CD4-positive, alpha-beta T cell treated with Interleukin-1 beta for 1 hour (primary cell): ENCODE measurements at regions not wholly inside any gene's neighbourhood (a gene's known extent, or its start where the extent isn't known, plus 50 kb on each side); places are given as distances from the start of the nearest gene placed in this dataset.
"Not testable (repeated sequence)": the region's sequence is repeated elsewhere in the genome, so short reads cannot be mapped to it uniquely, and the experiment has no call there.

ENCODE experiments used
- DNase-seq, 2 donors: peaks; one replicate each; pipeline ENCODE4 v3.0.0-alpha.2; 2020 to 2022

GRCh38 chr14:30072454-30072853 lies 144.8 kb upstream of the PRKD1 start:
- not testable (repeated sequence) for DNase-seq

DNA sequence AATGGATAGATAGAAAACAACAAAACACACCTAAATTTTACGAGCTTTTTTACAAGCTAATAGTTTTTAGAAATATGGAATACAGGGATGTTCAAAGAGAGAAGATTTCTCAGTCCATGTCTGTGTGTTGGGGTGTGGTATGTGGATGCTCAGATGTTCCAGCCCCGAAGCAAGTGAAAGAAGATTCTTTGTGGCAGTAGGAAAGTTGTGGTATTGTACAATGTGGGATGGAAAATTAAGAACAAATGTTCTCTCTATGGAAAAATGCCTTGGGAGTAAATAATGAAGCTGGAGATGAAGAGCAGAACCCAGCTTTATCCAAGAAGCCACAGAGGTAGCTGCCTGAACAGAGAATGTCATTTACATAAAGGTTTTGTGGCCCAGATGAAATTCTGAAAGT lies 150.3 kb upstream of the PRKD1 start:
- DNase-seq, result no peak

GRCh38 chr14:30078811-30079402 lies 151.3 kb upstream of the PRKD1 start:
- DNase-seq, result no peak

DNA sequence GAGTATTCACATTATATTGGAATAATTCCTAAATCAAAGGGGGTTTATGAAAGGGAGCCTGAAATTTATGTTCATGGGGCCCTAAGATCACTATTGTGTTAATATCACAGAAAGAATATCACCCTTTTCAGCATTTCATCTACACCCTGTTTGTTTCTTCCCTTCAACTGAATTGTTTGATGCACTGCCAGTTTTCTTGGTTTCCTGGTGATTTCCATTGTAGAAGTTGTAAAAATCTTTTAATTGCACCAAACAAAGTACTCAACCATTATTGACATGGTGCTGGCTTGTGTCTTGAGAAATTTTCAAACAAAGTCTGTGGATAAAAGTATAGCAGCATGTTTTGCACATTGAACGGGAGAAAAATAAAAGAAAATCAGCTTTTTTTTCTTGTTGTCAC lies 154.8 kb upstream of the PRKD1 start:
- no peak for DNase-seq

- DNase-seq, result no peak
Measured at GRCh38 chr14:30084811-30085210, 157.2 kb upstream of the PRKD1 start.

- DNase-seq, result no peak
Measured at GRCh38 chr14:30085943-30086342, 158.3 kb upstream of the PRKD1 start.

GRCh38 chr14:30088620-30089019 lies 161.0 kb upstream of the PRKD1 start:
- DNase-seq, result no peak

DNA sequence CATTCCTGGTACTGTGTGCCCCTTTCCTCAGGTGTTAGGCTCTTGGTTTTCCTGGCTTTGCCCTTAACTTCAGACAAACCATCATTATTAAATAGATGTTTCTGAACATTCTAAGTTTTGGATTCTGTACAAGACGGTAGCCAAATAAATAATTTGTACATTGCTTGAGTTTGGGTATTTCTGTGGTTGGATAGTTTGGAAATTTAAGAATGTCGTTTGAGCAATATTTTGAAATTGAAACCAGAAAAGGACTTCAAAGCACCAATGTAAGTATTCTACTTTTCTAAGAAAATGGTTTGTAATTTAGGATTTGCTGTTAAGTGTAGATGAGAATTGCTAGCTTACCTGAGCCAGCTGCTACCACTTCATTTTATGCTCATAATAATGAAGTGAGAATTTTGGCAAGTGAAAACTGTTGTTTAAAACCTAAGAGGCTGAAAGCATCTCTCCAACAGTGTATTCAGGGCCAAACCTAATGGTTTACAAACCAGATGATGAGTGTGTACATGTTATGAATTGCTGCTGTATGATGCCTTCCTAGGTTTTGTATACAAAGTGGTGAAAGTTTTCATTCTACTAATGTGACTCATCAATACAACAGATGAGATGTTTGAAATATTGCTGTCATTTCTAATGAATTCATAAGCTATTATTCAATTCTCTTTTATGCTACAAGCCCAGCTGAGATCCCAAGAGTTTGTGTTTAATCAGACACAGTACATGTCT lies 181.5 kb upstream of the PRKD1 start:
- DNase-seq, result no peak

DNA sequence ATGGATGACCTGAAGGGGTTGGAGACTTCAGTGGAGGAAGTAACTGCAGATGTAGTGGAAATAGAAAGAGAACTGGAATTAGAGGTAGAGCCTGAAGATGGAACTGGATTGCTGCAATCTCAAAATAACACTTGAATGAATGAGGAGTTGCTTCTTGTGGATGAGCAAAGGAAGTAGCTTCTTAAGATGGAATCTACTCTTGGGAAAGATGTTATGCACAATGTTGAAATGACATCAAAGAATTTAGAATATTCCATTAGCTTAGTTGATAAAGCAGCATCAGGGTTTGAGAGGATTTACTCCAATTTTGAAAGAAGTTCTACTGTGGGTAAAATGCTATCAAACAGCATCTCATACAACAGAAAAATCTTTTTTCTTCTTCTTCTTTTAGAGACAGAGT lies 186.4 kb upstream of the PRKD1 start:
- no peak for DNase-seq

DNA sequence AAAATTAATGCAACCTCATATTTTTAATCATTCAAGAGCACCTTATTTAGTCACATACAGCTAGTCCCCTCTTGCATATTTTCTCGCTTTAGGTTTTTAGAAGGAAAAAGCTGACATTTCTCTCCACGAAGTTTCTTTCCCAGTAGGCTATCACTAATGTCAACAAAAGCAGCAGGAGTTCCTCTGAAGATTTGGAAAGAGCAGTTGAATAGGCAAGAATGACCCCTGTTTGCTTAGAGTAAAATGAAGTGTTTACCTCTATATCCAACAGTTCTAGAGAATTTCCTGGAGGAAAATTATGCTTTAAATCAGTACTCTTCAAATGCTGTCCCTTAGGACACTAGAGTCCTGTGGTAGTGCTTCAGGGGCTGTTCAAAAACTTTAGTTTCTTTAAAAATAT lies 188.1 kb upstream of the PRKD1 start:
- DNase-seq, result no peak

DNA sequence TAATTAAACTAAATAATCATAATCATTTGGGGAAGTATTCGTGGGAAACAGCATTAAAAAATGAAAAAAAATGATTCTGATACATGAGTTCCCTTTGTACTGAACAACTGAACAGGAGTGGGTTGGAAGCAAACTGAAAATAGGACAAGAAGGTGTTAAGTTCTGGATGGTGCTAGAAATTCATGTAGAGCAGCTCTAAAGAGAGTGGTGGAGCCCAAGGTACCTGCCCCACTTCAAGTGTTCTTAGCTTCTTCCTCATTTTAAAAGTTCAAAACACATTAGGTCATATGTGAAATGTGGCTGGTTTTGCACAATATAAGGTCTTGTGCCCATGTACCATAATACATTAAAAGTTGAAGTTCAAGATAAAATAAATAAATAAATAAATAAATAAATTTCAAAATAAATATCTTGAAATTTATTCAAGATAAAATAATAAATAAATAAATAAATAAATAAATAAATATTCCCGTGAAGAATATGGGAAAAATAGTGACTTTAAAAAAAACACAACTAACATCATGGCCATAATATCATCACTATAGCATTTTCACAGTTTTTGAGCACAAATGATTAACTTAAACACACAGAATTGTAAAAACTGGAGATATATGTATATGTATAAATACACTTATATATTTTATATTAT lies 191.5 kb upstream of the PRKD1 start:
- DNase-seq, result no peak

DNA sequence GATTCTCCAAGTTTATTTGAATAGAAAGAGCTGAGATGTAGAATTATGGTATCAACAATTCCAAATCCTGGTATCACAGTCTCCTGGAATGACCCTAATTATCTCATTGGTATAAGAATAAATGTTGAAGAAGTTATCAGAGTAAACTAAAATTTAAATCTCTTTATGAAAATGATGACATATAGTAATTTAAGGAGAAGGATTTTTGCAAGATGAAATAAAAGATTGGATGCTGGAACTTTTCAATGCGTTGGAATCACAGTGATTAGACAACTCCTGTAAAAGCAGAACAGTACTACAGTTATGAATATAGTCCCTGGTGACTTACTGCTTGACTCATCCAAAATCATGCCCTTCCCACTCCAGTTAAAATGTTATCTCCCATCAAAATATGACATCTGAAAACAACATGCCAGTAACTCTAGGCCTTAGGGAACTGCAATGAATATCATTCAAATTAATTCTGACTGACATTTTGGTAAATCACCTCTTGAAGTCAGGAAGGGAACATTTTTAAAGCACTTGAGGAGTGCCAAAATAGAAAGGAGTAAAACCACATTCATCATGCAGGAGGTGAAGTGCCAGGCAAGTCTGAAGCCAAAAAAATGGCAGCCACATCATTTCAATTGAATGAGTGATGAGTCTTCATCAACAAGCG lies 197.8 kb upstream of the PRKD1 start:
- no peak for DNase-seq

- no peak for DNase-seq
Measured at GRCh38 chr14:30129807-30130206, 202.2 kb upstream of the PRKD1 start.

DNA sequence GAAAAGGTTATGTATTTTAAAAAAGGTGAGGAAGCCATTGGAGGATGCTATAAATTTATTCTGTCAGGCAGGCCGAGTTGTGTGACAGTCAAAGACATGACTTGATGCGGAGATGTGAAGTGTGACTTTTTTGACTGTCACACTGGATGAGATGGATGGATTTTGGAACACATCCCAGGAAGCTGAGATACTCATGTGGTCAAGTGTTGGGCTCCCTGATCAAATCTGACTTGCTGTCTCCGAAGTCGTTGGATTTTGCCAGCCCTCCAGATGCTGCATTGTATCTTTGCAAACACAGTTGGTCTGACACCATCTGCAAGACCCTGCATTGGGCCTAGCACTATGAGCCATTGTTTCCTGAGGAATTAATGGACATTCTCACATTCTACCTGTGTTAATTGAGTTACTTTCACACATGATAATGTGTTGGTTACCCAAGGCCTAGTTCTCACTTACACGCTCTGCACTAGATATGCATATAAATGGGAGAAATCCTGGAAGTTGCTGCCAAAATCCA lies 204.0 kb upstream of the PRKD1 start:
- no peak for DNase-seq

DNA sequence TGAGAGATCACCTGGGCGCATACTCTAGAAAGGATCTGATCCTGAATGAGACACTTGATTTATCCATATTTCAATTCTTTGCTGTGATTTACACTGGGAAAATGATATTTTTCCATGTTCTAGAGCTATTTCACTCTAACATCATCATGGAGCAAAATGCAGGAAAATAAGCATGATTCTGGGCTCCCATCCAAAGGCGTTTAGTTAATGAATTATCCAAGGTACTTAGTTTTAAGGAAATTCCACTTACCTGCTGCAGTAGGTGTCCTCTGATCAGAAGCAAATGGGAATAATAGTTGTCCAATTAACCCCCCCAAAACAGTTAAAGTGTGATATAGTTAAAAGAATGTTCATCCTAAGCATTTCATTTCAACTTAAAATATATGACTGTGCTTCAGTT lies 204.5 kb upstream of the PRKD1 start:
- no peak for DNase-seq

- DNase-seq, result no peak
Measured at GRCh38 chr14:30134936-30135335, 207.3 kb upstream of the PRKD1 start.

GRCh38 chr14:30138567-30138966 lies 210.9 kb upstream of the PRKD1 start:
- no peak for DNase-seq

- no peak for DNase-seq
Measured at GRCh38 chr14:30142216-30142615, 214.6 kb upstream of the PRKD1 start.

DNA sequence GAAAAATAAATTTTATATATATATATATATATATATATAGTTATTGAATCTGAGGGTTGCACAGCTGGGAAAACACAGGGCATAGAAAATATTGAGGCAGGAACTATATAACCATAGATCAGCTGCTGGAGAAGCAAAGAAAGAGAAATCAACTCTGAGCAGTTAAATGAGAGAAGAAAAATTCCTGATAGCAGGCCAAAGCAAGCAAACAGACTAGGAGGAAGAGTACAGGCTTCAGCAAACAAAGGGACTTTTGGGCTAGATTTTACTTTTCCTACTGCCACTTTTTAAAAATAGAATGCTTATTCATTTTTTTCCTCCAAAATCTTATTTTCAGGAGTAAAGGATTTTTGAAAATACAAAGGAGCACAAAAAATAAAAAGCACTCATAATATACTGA lies 216.0 kb upstream of the PRKD1 start:
- DNase-seq, result no peak

DNA sequence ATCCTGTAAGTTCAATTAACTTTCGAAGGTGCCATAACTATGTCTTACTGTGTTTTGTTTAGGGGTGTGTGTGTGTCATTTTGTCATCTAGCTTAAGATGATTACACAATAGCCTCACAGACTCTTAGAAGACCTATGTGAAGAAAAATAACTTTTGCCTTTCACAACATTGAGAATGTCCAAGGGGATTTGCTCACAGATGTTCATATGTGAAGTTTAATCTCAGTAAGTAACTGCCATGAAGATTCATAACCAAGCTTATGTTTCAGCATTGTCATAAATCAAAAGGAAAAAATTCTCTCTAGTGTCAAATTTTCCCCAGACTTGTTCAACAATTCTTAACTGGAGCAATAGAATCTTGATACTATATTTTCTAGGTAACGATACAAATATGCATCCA lies 226.1 kb upstream of the PRKD1 start:
- no peak for DNase-seq

GRCh38 chr14:30156571-30156970 lies 228.9 kb upstream of the PRKD1 start:
- no peak for DNase-seq

DNA sequence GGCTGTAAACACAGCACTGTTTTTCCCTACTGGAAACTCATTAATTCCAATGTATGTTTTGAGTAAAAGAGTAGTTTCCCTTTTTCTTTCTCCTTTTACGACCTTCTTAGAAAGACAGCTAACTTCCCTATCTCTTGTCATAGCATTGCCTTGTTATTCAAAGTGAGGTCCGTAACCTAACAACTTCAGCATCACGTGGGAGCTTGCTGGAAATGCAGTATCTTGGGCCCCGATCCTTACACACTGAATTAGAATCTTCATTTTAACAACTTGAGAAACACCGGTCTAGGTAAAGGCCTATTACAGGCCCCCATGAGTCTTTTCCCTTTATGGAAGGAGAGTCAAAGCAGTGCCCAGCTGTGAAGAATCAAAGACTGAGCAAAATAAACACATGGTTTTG lies 230.7 kb upstream of the PRKD1 start:
- DNase-seq, result no peak

DNA sequence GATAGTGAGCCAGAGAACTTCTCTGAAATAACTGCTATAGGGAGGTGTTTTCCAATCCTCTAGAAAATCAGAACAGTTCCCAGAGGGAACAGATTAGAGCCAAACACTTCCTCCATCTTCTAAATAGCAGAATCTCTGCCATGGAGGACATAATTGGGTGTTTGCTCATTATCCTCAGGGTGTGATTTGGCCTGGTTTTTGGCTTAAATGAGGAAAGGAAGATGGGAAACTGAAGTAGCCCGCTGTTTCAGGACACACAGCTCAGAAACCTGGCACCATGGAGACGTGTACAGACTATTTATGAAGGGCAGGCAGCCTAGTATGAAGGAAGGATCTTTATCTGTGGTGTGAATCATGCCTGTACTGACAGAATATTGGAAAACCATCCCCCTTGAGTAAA lies 231.7 kb upstream of the PRKD1 start:
- DNase-seq, result no peak

- no peak for DNase-seq
Measured at GRCh38 chr14:30160608-30161007, 233.0 kb upstream of the PRKD1 start.
